ENCODE measurements at regions not wholly inside any gene's neighbourhood (a gene's known extent, or its start where the extent isn't known, plus 50 kb on each side); places are given as distances from the start of the nearest gene placed in this dataset.

DNA sequence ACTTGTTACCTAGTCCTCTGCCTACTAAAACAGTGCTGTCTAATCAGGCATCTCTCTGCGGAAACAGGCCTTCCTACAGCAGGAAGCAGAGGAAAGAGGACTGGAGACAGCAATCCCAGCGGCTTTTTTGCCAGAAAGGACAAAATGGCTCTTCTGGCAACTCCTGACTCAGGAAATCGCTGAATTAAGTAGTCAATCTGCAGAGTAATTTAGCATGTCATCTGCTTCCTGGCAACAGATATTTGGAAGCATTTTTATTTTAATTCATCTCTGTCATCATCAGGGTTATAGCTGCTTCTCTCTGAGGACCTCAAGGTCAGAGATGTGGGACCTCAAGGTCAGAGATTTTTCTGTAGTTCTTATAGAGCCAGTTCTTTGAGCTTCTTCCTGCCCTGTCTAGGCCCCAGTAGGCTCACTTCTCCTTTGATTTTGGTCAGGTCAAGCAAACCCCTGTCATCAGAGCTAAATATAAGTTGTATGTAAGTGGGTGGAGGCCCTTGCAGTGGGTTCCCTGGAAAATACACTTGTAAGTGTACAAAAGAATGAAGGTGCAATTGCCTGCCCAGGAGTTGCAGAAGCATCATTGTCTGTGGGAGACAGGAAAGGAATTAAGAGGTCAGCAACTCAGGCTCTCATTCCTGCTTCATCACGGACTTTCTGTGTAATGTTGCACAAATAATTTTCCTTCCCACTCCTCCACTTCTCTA, 229.4 kb downstream of the ALDH8A1 start:
- Mint-ChIP-seq H3K4me3 (ENCODE audit: low read depth) (no peak overlapping the region), H3K27me3 (no peaks in the 10 kb centered on the region), H3K9me3 (ENCODE audit: low read depth) (no peaks in the 10 kb centered on the region), H3K36me3 (ENCODE audit: insufficient read depth) (no peaks in the 10 kb centered on the region), H3K4me1 (ENCODE audit: low read depth) (no peaks in the 10 kb centered on the region), H3K27ac (no peak overlapping the region)
- TF ChIP-seq, protein P1, sequence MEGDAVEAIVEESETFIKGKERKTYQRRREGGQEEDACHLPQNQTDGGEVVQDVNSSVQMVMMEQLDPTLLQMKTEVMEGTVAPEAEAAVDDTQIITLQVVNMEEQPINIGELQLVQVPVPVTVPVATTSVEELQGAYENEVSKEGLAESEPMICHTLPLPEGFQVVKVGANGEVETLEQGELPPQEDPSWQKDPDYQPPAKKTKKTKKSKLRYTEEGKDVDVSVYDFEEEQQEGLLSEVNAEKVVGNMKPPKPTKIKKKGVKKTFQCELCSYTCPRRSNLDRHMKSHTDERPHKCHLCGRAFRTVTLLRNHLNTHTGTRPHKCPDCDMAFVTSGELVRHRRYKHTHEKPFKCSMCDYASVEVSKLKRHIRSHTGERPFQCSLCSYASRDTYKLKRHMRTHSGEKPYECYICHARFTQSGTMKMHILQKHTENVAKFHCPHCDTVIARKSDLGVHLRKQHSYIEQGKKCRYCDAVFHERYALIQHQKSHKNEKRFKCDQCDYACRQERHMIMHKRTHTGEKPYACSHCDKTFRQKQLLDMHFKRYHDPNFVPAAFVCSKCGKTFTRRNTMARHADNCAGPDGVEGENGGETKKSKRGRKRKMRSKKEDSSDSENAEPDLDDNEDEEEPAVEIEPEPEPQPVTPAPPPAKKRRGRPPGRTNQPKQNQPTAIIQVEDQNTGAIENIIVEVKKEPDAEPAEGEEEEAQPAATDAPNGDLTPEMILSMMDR (IDR thresholded peaks at IDR 0.05; ENCODE audit: unreplicated experiment) = no peak
- no peak for DNase-seq (ENCODE audit: low spot score, unreplicated experiment)

DNA sequence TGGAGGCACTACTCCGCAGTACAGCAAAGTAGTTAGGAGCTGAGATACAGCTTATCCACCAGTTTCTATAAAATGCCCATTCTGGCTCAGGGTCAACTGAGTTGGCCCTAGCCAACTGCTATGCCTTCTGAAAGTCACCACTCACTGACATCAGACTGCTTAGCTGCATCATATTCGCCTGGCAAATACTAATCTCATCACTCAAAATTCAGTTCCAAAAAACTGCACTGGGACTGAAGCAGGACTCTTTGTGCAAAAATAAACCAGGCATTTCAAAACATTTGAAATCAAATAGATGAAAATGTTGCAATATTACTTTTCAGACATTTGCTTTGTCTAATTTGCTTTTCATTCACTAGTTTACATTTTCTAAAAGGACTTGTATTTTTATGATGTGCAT, 230.0 kb downstream of the ALDH8A1 start:
- H3K27me3 Mint-ChIP-seq = no peaks in the 10 kb centered on the region

DNA sequence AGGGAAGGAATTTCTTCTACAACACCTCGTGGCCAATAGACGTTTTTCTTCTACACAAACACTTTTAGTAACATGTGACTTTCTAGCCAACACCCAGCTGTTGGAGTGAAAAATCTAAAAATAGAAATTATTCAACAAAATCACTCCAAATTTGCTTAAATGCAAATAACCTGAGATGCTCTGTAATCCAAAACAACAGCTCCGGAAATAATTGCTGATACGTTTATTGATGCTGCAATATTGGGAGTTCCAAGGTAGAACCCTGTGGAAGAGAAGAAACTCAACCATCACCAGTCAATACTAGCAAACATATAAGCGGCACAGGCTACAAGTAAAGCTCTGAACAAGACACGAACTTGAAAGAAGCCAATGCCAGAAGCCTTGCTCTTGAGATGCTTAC, 230.6 kb downstream of the ALDH8A1 start:
- no peaks in the 10 kb centered on the region for H3K4me1 Mint-ChIP-seq (ENCODE audit: low read depth)
- no peak overlapping the region for H3K4me3 Mint-ChIP-seq (ENCODE audit: low read depth)
- H3K27me3 Mint-ChIP-seq = no peaks in the 10 kb centered on the region
- TF ChIP-seq, protein P1 (IDR thresholded peaks at IDR 0.05; ENCODE audit: unreplicated experiment) = no peak
- no peaks in the 10 kb centered on the region for H3K36me3 Mint-ChIP-seq (ENCODE audit: insufficient read depth)
- DNase-seq (ENCODE audit: low spot score, unreplicated experiment) = no peak
- H3K27ac Mint-ChIP-seq = no peak overlapping the region
- H3K9me3 Mint-ChIP-seq (ENCODE audit: low read depth) = no peaks in the 10 kb centered on the region

More for the DNA sequence above, 230.0 kb downstream of the ALDH8A1 start:
- Mint-ChIP-seq H3K27ac (no peak overlapping the region), H3K4me3 (ENCODE audit: low read depth) (no peak overlapping the region), H3K9me3 (ENCODE audit: low read depth) (no peaks in the 10 kb centered on the region), H3K4me1 (ENCODE audit: low read depth) (no peaks in the 10 kb centered on the region), H3K36me3 (ENCODE audit: insufficient read depth) (no peaks in the 10 kb centered on the region)
- DNase-seq (ENCODE audit: low spot score, unreplicated experiment) = no peak
- TF ChIP-seq, protein P1 (IDR thresholded peaks at IDR 0.05; ENCODE audit: unreplicated experiment) = no peak

DNA sequence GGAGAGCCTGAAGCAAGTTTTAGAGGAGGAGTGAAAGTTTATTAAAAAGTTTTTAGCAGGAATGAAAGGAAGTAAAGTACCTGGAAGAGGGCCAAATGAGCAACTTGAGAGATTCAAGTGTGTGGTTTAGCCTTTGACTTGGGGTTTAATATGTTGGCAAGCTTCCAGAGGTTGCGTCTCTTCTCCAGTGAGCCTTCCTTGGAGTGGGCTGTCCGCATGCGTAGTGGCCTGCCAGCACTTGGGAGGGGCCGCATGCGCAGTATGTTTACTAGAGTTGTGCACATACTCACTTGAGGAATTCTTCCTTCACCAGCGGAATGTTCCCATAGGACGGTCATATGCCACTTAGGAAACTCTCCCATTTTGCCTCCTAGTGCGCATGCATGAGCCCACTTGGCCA, 235.2 kb downstream of the ALDH8A1 start:
- Mint-ChIP-seq H3K27me3 (no peaks in the 10 kb centered on the region), H3K4me3 (ENCODE audit: low read depth) (no peak overlapping the region), H3K36me3 (ENCODE audit: insufficient read depth) (no peaks in the 10 kb centered on the region), H3K27ac (no peak overlapping the region), H3K9me3 (ENCODE audit: low read depth) (no peaks in the 10 kb centered on the region), H3K4me1 (ENCODE audit: low read depth) (no peaks in the 10 kb centered on the region)
- TF ChIP-seq, protein P1 (IDR thresholded peaks at IDR 0.05; ENCODE audit: unreplicated experiment) = no peak
- no peak for DNase-seq (ENCODE audit: low spot score, unreplicated experiment)

DNA sequence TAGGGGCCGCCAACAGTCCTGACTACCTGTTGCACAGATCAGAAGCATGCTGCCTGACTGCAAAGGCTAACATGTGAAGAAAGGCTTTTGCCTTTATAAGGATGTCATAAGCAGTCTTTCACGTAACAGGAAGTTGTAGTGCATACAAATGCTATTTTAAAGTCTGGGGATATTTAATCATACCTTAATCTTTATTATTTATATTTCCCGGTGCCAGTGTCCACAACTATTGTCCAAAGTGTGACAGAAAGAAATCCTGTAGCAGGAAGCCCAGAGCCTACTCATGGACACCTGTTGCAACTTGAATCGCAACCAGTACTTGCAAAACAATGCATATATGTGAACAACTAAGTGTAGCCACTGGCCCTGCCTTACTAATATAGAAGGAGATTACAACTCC, 235.8 kb downstream of the ALDH8A1 start:
- TF ChIP-seq, protein P1 (IDR thresholded peaks at IDR 0.05; ENCODE audit: unreplicated experiment) = no peak
- Mint-ChIP-seq H3K27ac (no peak overlapping the region), H3K4me1 (ENCODE audit: low read depth) (no peaks in the 10 kb centered on the region), H3K27me3 (no peaks in the 10 kb centered on the region), H3K9me3 (ENCODE audit: low read depth) (no peaks in the 10 kb centered on the region), H3K4me3 (ENCODE audit: low read depth) (no peak overlapping the region), H3K36me3 (ENCODE audit: insufficient read depth) (no peaks in the 10 kb centered on the region)
- DNase-seq (ENCODE audit: low spot score, unreplicated experiment) = no peak
